HG03135 (cell line): ENCODE measurements at regions not wholly inside any gene's neighbourhood (a gene's known extent, or its start where the extent isn't known, plus 50 kb on each side); places are given as distances from the start of the nearest gene placed in this dataset.

Source experiments
- ATAC-seq: cut with Tn5 transposase; IDR thresholded peaks from one replicate; pipeline ENCODE4 v1.9.1; 2021; ENCODE audit warnings: mild to moderate bottlenecking, moderate library complexity; ENCODE audit not compliant: unreplicated experiment

- ATAC-seq: no peak
These were observed 64.1 kb upstream of the TENM3 start for GRCh38 chr4:182179105-182179504.

GRCh38 chr4:182179751-182180150 lies 63.5 kb upstream of the TENM3 start:
- ATAC-seq: no peak

GRCh38 chr4:182185491-182185890 lies 57.7 kb upstream of the TENM3 start:
- no peak for ATAC-seq

- ATAC-seq: no peak
These were observed 55.5 kb upstream of the TENM3 start for GRCh38 chr4:182187674-182188073.

GRCh38 chr4:182188622-182189021 lies 54.6 kb upstream of the TENM3 start:
- no peak for ATAC-seq

GRCh38 chr4:182189103-182189878 lies 53.9 kb upstream of the TENM3 start:
- ATAC-seq: no peak

GRCh38 chr4:182190306-182190705 lies 52.9 kb upstream of the TENM3 start:
- ATAC-seq: no peak

- no peak for ATAC-seq
These were observed 50.6 kb upstream of the TENM3 start for GRCh38 chr4:182192511-182193181.

GRCh38 chr4:182193311-182193710 lies 49.9 kb upstream of the TENM3 start:
- ATAC-seq: no peak
